Mammary epithelial cell (primary cell): ENCODE measurements at regions not wholly inside any gene's neighbourhood (a gene's known extent, or its start where the extent isn't known, plus 50 kb on each side); places are given as distances from the start of the nearest gene placed in this dataset.

Experiments used
- CTCF ChIP-seq, 2 donors: IDR thresholded peaks in 1 of 2; conservative IDR thresholded peaks in 1 of 2; 2 replicates each; pipeline ENCODE4 v1.5.1; 2011 to 2012; ENCODE audit warnings: inconsistent platforms in 2 of 2, low read length in 2 of 2, mild to moderate bottlenecking in 2 of 2, control low read depth in 1 of 2, low read depth in 1 of 2; ENCODE audit not compliant: insufficient read depth in 1 of 2; ENCODE audit errors: extremely low read depth in 1 of 2
- EZH2 ChIP-seq: IDR thresholded peaks from 2 replicates; pipeline ENCODE4 v1.6.1; 2012; ENCODE audit warnings: low read length, inconsistent platforms, borderline replicate concordance

DNA sequence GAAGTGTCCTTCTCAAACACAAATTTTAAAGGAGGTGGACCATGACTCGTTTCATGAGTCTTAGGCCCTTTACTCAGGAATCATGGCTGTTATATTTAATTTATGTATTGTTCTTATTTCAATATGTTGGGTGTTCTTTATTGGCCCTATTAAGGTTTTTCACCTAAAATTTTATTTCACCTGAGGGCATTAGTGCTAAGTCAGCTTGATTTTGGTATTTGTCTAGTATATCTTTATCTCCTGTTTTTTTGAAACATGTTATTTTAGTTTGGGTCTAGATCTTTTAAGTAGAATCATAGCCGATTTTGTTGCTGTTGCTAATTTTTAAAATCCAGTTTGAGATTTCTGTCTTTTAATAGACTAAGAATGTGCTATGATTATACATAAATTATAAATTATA, 430.4 kb downstream of the RPS6KC1 start:
- TF ChIP-seq CTCF (conservative IDR thresholded peaks at IDR 0.05 in 1 of 2, IDR thresholded peaks at IDR 0.05 in 1 of 2; ENCODE audit: extremely low read depth in 1 of 2, insufficient read depth in 1 of 2, low read depth in 1 of 2, low read length in 2 of 2) (no peak), EZH2 (no peak)
